Transverse colon (tissue), 4 donors: ENCODE measurements at regions not wholly inside any gene's neighbourhood (a gene's known extent, or its start where the extent isn't known, plus 50 kb on each side); places are given as distances from the start of the nearest gene placed in this dataset.

Experiments
- DNase-seq: peaks from one replicate; pipeline ENCODE4 v3.0.0-alpha.2; 2019
- H3K27ac ChIP-seq, 4 donors: fragments of 200-600 bp; sonication (generic); 2 replicates each; pipeline ENCODE4 v1.5.1; 2016 to 2018; ENCODE audit warnings: inconsistent platforms in 4 of 4
- H3K27me3 ChIP-seq: fragments of 200-600 bp; sonication (generic); 2 replicates; pipeline ENCODE4 v1.5.1; 2017; ENCODE audit warnings: inconsistent platforms
- H3K36me3 ChIP-seq, 4 donors: fragments of 200-600 bp; sonication (generic); 2 replicates each; pipeline ENCODE4 v1.5.1; 2017 to 2019; ENCODE audit warnings: inconsistent platforms in 4 of 4
- H3K4me1 ChIP-seq, 4 donors: fragments of 200-600 bp; sonication (generic); 2 replicates each; pipeline ENCODE4 v1.5.1; 2017 to 2020; ENCODE audit warnings: inconsistent platforms in 4 of 4
- H3K4me3 ChIP-seq, 4 donors: fragments of 200-600 bp; sonication (generic); 1 replicate in 1 of 4; 2 replicates in 3 of 4; pipeline versions ENCODE4 v1.5.1 to v1.6.1; 2017 to 2019; ENCODE audit warnings: inconsistent platforms in 4 of 4
- H3K9me3 ChIP-seq, 2 donors: fragments of 200-600 bp; sonication (generic); 2 replicates each; pipeline ENCODE4 v1.5.1; 2017 to 2019; ENCODE audit warnings: inconsistent platforms in 2 of 2
- EP300 ChIP-seq: sonication (generic); formaldehyde crosslinking; IDR thresholded peaks from one replicate; pipeline ENCODE4 v1.6.1; 2017; ENCODE audit warnings: antibody characterized with exemption, low read depth
- POLR2A ChIP-seq: fragments of 450-650 bp; IDR thresholded peaks from one replicate; pipeline ENCODE4 v1.6.1; 2016; ENCODE audit warnings: antibody characterized with exemption, mild to moderate bottlenecking, moderate library complexity
- POLR2AphosphoS5 ChIP-seq, 3 donors: sonication (generic); formaldehyde crosslinking; IDR thresholded peaks; one replicate each; pipeline ENCODE4 v1.6.1; 2016; ENCODE audit warnings: antibody characterized with exemption in 3 of 3
- WGBS, 2 donors: methylation state at CpG; one replicate each; pipeline ENCODE4 v1.1.5; 2018; ENCODE audit warnings: low coverage in 1 of 2; 5-methylcytosine and 5-hydroxymethylcytosine counted together
- in situ Hi-C, 4 donors: fragments of 200-750 bp; cut with MboI; loops; one replicate each; pipeline versions ENCODE4 v1.15.0 to v1.15.1; 2017; ENCODE audit warnings: low sequenced_read_pairs in 3 of 4, low pct_ligation_motif_present in 1 of 4, low pct_unique_long_range_greater_than_20kb in 1 of 4
- intact Hi-C: fragments of 100-400 bp; cut with DNase I; formaldehyde crosslinking; loops from one replicate; pipeline ENCODE4 v1.15.1; 2023; ENCODE audit warnings: low total_unique reads
- TF ChIP-seq, protein P1 (sequence below), 5 experiments: fragments of 200-600 bp in 3 of 5; fragments of 450-650 bp in 2 of 5; sonication (generic) in 3 of 5; IDR thresholded peaks; 1 replicate in 2 of 5; 2 replicates in 3 of 5; pipeline ENCODE4 v1.5.1; 2016 to 2017; ENCODE audit warnings: antibody characterized with exemption in 5 of 5, inconsistent platforms in 3 of 5, mild to moderate bottlenecking in 2 of 5, moderate library complexity in 1 of 5

DNA sequence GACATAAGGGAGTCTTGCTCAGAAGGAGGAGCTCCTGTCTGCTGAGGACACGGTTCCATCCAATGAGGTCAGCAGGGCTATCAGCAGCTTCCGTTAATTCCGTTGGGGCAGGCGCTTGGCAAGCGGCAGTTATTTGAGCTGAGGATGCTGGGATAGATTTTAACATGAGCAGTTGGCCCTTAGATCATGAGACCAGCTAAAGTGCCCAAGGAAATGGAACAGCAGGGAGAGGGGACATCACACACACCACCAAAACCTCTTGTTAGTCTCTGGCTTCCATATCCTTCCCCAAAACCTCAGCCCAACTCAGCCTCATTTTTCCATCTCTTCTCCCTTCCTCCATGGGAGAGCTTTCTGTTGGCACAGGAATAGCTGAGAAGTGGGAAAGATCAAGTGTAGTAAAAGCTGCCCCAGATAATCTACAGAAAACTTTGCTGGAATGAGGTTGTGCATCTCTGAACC lies 138.7 kb upstream of the PZP start:
- no peak for DNase-seq
- Histone ChIP-seq H3K9me3 (no peaks in the 10 kb centered on the region), H3K27me3 (no peaks in the 10 kb centered on the region), H3K36me3 (no peaks in the 10 kb centered on the region), H3K4me1 (no peaks in the 10 kb centered on the region), H3K27ac (no peak overlapping the region), H3K4me3 (no peak overlapping the region)
- in situ Hi-C loops: loop anchor here in 3 of 4 donors (25.0 kb wide), 4 partner anchors 140 to 365 kb away; partner anchors contain the start of gene KLRB1 (in 1 of the 3)
- intact Hi-C loops: no loop called here
- no peak for TF ChIP-seq EP300
- TF ChIP-seq, protein P1, sequence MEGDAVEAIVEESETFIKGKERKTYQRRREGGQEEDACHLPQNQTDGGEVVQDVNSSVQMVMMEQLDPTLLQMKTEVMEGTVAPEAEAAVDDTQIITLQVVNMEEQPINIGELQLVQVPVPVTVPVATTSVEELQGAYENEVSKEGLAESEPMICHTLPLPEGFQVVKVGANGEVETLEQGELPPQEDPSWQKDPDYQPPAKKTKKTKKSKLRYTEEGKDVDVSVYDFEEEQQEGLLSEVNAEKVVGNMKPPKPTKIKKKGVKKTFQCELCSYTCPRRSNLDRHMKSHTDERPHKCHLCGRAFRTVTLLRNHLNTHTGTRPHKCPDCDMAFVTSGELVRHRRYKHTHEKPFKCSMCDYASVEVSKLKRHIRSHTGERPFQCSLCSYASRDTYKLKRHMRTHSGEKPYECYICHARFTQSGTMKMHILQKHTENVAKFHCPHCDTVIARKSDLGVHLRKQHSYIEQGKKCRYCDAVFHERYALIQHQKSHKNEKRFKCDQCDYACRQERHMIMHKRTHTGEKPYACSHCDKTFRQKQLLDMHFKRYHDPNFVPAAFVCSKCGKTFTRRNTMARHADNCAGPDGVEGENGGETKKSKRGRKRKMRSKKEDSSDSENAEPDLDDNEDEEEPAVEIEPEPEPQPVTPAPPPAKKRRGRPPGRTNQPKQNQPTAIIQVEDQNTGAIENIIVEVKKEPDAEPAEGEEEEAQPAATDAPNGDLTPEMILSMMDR (IDR thresholded peaks at IDR 0.05): no peak
- no peak for TF ChIP-seq POLR2A
- TF ChIP-seq POLR2AphosphoS5 (IDR thresholded peaks at IDR 0.05): no peak
- WGBS, 2 donors: 86% methylated on average over 5 of the region's 5 CpGs; no CpG with 5 or more reads in 1 of the 2 donors

- no peaks in the 10 kb centered on the region for H3K4me1 ChIP-seq
- no peak overlapping the region for H3K27ac ChIP-seq
- no peak for DNase-seq
- H3K36me3 ChIP-seq: no peaks in the 10 kb centered on the region
- in situ Hi-C loops (loop anchor here in 3 of 4 donors (25.0 kb wide), 4 partner anchors 142 to 367 kb away; partner anchors contain the start of gene KLRB1 (in 1 of the 3)), intact Hi-C loops (no loop called here)
- H3K9me3 ChIP-seq: no peaks in the 10 kb centered on the region
- TF ChIP-seq EP300: no peak
- TF ChIP-seq POLR2AphosphoS5 (IDR thresholded peaks at IDR 0.05): no peak
- TF ChIP-seq POLR2A: no peak
- TF ChIP-seq, protein P1 (IDR thresholded peaks at IDR 0.05): no peak
- H3K27me3 ChIP-seq: no peaks in the 10 kb centered on the region
- no peak overlapping the region for H3K4me3 ChIP-seq
These were observed 137.0 kb upstream of the PZP start for GRCh38 chr12:9345171-9345570.

GRCh38 chr12:9344541-9344940 lies 136.3 kb upstream of the PZP start:
- no peak for TF ChIP-seq EP300
- no peak for TF ChIP-seq POLR2AphosphoS5 (IDR thresholded peaks at IDR 0.05)
- TF ChIP-seq, protein P1 (IDR thresholded peaks at IDR 0.05): no peak
- TF ChIP-seq POLR2A: no peak
- H3K27me3 ChIP-seq: no peaks in the 10 kb centered on the region
- no peaks in the 10 kb centered on the region for H3K36me3 ChIP-seq
- no peaks in the 10 kb centered on the region for H3K4me1 ChIP-seq
- H3K4me3 ChIP-seq: no peak overlapping the region
- no peaks in the 10 kb centered on the region for H3K9me3 ChIP-seq
- WGBS, 2 donors: 56 to 65% methylated on average over 2 of the region's 2 CpGs
- in situ Hi-C loops: loop anchor here in 3 of 4 donors (25.0 kb wide), 4 partner anchors 143 to 368 kb away; partner anchors contain the start of gene KLRB1 (in 1 of the 3)
- intact Hi-C loops: no loop called here
- no peak overlapping the region for H3K27ac ChIP-seq
- no peak for DNase-seq

DNA sequence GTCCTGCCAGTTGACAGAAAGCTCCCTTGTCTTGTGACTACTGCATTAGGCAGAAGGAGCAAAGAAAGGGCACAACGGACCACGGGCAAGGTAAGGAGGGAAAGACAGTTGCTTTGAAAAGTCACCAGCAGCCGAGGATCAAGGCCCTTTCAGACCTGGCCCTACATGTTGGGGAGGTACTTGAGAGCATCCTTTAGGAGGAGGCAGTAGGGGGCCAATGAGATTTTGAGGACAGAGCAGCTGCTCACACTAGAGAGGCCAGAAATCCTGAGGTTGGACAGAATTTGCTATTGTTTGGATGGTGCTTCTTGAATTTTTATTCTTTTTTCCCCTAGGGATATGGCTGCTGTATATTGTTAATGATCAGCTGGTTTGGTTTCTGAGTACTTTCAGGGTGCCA lies 135.5 kb upstream of the PZP start:
- H3K4me3 ChIP-seq: no peak overlapping the region
- no peaks in the 10 kb centered on the region for H3K36me3 ChIP-seq
- intact Hi-C loops: no loop called here
- no peaks in the 10 kb centered on the region for H3K4me1 ChIP-seq
- in situ Hi-C loops: loop anchor here in 3 of 4 donors (25.0 kb wide), 4 partner anchors 144 to 369 kb away; partner anchors contain the start of gene KLRB1 (in 1 of the 3)
- H3K27me3 ChIP-seq: no peaks in the 10 kb centered on the region
- no peak overlapping the region for H3K27ac ChIP-seq
- 90% methylated on average over 3 of the region's 3 CpGs; no CpG with 5 or more reads in 1 of the 2 donors for WGBS, 2 donors
- TF ChIP-seq POLR2AphosphoS5 (IDR thresholded peaks at IDR 0.05) (no peak), EP300 (no peak), POLR2A (no peak)
- TF ChIP-seq, protein P1 (IDR thresholded peaks at IDR 0.05): no peak
- DNase-seq: no peak
- no peaks in the 10 kb centered on the region for H3K9me3 ChIP-seq
